Osteocyte (in vitro differentiated cells): ENCODE measurements at regions not wholly inside any gene's neighbourhood (a gene's known extent, or its start where the extent isn't known, plus 50 kb on each side); places are given as distances from the start of the nearest gene placed in this dataset.

Source experiments
- DNase-seq: peaks from one replicate; pipeline ENCODE4 v3.0.0; 2021; ENCODE audit warnings: mixed read lengths; ENCODE audit not compliant: unreplicated experiment; ENCODE audit errors: extremely low spot score
- H3K27ac Mint-ChIP-seq: one replicate; pipeline ENCODE4 v1.8.0; 2021; ENCODE audit warnings: mild to moderate bottlenecking, mixed read lengths; ENCODE audit not compliant: unreplicated experiment
- H3K27me3 Mint-ChIP-seq: one replicate; pipeline ENCODE4 v1.8.0; 2021; ENCODE audit warnings: mixed read lengths; ENCODE audit not compliant: unreplicated experiment
- H3K36me3 Mint-ChIP-seq: one replicate; pipeline ENCODE4 v1.8.0; 2021; ENCODE audit warnings: mixed read lengths; ENCODE audit not compliant: unreplicated experiment
- H3K4me1 Mint-ChIP-seq: one replicate; pipeline ENCODE4 v1.8.0; 2021; ENCODE audit warnings: mixed read lengths; ENCODE audit not compliant: unreplicated experiment
- H3K4me3 Mint-ChIP-seq: one replicate; pipeline ENCODE4 v1.8.0; 2021; ENCODE audit warnings: mild to moderate bottlenecking, moderate library complexity, mixed read lengths; ENCODE audit not compliant: unreplicated experiment
- H3K9me3 Mint-ChIP-seq: one replicate; pipeline ENCODE4 v1.8.0; 2021; ENCODE audit warnings: mixed read lengths; ENCODE audit not compliant: unreplicated experiment
- TF ChIP-seq, protein P1 (sequence below): fragments of 200-600 bp; sonication (generic); IDR thresholded peaks from 2 replicates; pipeline ENCODE4 v1.5.0; 2021; ENCODE audit warnings: antibody characterized with exemption, mild to moderate bottlenecking, moderate library complexity

DNA sequence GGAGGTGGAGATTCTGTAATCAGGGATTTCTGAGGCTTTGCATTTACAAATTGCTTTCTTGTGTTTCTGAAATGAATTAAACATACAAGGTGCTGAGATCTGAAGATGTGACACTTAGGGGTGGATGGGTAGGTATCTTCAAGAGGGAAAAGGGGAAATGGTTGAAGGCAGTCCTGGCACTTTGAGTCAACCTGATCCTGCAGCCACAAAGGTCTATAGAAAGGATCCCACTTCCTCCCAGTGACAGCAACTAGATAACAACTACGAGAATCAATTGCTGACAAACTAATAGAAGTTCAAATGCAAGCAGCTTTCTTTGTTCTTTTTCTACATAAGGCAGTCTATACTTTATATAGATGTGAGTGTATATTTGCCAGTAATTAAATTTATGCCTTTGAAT lies 553.3 kb downstream of the MDFIC start:
- TF ChIP-seq, protein P1, sequence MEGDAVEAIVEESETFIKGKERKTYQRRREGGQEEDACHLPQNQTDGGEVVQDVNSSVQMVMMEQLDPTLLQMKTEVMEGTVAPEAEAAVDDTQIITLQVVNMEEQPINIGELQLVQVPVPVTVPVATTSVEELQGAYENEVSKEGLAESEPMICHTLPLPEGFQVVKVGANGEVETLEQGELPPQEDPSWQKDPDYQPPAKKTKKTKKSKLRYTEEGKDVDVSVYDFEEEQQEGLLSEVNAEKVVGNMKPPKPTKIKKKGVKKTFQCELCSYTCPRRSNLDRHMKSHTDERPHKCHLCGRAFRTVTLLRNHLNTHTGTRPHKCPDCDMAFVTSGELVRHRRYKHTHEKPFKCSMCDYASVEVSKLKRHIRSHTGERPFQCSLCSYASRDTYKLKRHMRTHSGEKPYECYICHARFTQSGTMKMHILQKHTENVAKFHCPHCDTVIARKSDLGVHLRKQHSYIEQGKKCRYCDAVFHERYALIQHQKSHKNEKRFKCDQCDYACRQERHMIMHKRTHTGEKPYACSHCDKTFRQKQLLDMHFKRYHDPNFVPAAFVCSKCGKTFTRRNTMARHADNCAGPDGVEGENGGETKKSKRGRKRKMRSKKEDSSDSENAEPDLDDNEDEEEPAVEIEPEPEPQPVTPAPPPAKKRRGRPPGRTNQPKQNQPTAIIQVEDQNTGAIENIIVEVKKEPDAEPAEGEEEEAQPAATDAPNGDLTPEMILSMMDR: no peak
- Mint-ChIP-seq H3K4me1 (peaks cover 18% of the 10 kb centered on the region), H3K27ac (no peak overlapping the region), H3K4me3 (no peak overlapping the region), H3K36me3 (no peaks in the 10 kb centered on the region), H3K9me3 (no peaks in the 10 kb centered on the region), H3K27me3 (no peaks in the 10 kb centered on the region)
- DNase-seq: no peak

DNA sequence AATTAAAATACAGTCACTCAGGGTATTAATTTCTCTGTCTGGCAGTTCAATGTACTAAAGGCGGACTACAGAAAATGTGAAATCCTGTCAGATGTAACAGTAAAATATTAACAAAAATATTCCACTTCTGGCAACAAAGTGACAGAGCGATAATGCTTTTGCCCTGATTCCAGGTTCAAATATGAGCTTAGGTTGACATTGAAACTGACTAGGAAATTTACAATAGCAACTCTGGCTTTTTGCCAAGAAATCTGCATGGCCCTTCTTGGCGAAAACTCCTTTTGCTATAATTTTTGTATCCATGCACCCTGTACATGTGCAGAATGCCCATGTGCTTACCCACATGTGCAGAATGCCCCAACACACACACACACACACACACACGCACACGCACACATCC lies 552.2 kb downstream of the MDFIC start:
- H3K4me1 Mint-ChIP-seq: peaks cover 15% of the 10 kb centered on the region
- DNase-seq: no peak
- no peaks in the 10 kb centered on the region for H3K27me3 Mint-ChIP-seq
- TF ChIP-seq, protein P1: no peak
- no peak overlapping the region for H3K4me3 Mint-ChIP-seq
- H3K9me3 Mint-ChIP-seq: no peaks in the 10 kb centered on the region
- no peak overlapping the region for H3K27ac Mint-ChIP-seq
- H3K36me3 Mint-ChIP-seq: no peaks in the 10 kb centered on the region

DNA sequence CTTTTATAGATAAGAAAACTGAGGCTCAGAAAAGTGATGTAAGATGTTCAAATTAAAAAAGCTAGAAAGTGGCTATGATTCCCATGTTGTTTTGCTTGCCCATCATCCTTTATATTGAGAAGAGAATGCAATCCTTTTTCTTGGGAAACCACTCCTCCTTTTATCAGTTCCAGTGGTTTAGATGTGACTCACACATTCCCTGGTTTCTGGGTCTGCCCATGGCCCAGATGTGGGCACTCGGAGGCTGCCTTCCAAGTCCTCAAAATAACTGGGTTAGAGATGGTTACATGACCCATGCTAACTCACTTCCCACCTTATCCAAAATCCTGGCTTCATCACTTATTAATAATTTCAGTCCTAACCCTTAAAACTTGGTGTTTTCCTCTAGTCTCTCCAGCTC lies 550.0 kb downstream of the MDFIC start:
- TF ChIP-seq, protein P1: no peak
- Mint-ChIP-seq H3K9me3 (no peaks in the 10 kb centered on the region), H3K27me3 (no peaks in the 10 kb centered on the region), H3K4me1 (peaks cover 2% of the 10 kb centered on the region), H3K36me3 (no peaks in the 10 kb centered on the region), H3K4me3 (no peak overlapping the region), H3K27ac (no peak overlapping the region)
- DNase-seq: no peak

DNA sequence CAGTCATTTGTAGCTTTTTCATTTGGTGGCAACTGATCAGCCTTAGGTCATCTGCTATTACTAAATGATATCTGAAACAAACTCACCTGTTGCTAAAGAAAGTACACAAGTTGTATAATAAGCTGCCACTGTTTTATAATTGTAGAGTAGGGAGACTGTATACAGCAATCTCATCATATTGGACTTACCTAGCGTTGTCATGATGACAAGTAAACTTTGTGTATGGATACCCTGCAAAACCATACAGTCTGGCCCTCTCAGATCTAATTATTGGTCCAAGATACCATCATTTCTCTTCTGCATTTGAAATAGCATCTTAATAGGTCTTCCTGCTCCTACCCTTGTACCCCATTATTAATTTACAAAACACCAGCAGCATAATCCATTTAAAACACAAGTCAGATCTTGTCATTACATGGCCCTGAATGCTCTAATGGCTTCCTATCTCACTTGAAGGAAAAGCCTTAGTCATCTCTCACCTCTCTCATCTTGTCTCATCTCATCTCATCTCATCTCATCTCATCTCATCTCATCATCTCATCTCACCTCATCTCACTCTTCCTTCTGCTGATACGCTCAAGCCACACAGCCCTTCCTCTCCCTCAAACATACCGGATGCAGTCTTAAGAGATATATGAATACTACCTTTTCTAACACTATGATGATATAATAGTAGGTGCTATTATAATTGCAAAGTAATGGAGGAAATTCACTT lies 540.6 kb downstream of the MDFIC start:
- no peaks in the 10 kb centered on the region for H3K36me3 Mint-ChIP-seq
- no peaks in the 10 kb centered on the region for H3K4me1 Mint-ChIP-seq
- TF ChIP-seq, protein P1: no peak
- H3K9me3 Mint-ChIP-seq: no peaks in the 10 kb centered on the region
- no peak overlapping the region for H3K4me3 Mint-ChIP-seq
- no peak overlapping the region for H3K27ac Mint-ChIP-seq
- peaks cover under 1% of the 10 kb centered on the region for H3K27me3 Mint-ChIP-seq
- no peak for DNase-seq

DNA sequence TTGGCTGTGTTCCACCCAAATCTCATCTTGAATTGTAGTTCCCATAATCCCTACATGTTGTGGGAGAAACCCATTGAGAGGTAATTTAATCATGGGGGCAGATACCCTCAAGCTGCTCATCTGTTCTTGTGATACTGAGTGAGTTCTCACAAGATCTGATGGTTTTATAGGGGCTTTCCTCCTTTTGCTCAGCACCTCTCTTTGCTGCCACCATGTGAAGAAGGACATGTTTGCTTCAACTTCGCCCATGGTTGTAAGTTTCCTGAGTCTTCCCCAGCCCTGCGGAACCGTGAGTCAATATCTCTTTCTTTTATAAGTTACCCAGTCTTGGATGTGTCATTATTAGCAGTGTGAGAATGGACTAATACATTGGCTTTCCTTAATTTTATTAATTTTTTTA lies 527.8 kb downstream of the MDFIC start:
- no peaks in the 10 kb centered on the region for H3K4me1 Mint-ChIP-seq
- TF ChIP-seq, protein P1: no peak
- H3K4me3 Mint-ChIP-seq: no peak overlapping the region
- H3K27me3 Mint-ChIP-seq: no peaks in the 10 kb centered on the region
- H3K36me3 Mint-ChIP-seq: no peaks in the 10 kb centered on the region
- no peak overlapping the region for H3K27ac Mint-ChIP-seq
- DNase-seq: no peak
- H3K9me3 Mint-ChIP-seq: peaks cover 6% of the 10 kb centered on the region
